HG03520 (cell line): ENCODE measurements at regions not wholly inside any gene's neighbourhood (a gene's known extent, or its start where the extent isn't known, plus 50 kb on each side); places are given as distances from the start of the nearest gene placed in this dataset.
"Not testable (repeated sequence)": the region's sequence is repeated elsewhere in the genome, so short reads cannot be mapped to it uniquely, and the experiment has no call there.

ENCODE experiments used
- ATAC-seq: cut with Tn5 transposase; IDR thresholded peaks from one replicate; pipeline ENCODE4 v1.9.1; 2021; ENCODE audit warnings: mild to moderate bottlenecking, moderate library complexity; ENCODE audit not compliant: unreplicated experiment

DNA sequence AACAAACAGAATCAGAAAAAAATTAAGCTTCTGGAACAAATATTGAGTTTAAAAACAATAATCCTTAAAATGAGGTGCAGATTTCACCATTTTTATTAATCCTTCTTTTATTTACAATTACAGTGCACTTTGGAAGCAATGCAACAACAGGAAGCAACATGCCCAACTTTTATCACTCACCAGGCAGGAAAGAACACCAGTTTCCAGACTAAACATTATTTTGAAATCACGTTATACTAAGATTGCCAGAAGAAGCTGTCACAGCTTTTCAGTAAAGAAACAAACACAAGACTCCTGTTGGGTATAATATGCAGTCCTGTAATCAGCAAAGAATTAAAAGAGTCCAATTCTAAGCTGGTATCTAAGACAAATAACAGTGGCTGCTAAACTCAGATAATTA lies 137.9 kb upstream of the ZC3H15 start:
- no peak for ATAC-seq

GRCh38 chr2:186349508-186349907 lies 136.6 kb upstream of the ZC3H15 start:
- peak; percentile 81 for ATAC-seq

DNA sequence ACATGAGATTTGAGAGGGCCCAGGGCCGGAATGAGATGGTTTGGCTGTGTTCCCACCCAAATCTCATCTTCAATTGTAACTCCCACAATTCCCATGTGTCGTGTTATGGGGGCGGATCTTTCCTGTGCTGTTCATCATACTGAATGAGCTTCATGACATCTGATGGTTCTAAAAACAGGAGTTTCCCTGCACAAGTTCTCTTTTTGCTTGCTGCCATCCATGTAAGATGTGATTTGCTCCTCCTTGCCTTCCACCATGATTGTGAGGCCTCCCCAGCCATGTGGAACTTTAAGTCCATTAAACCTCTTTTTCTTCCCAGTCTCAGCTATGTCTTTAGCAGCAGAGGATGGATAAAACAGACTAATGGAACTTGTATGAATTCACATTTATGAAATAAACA lies 131.9 kb upstream of the ZC3H15 start:
- ATAC-seq = not testable (repeated sequence)

GRCh38 chr2:186365406-186365805 lies 120.7 kb upstream of the ZC3H15 start:
- no peak for ATAC-seq

GRCh38 chr2:186379052-186379451 lies 107.0 kb upstream of the ZC3H15 start:
- ATAC-seq = no peak

GRCh38 chr2:186380805-186381204 lies 105.3 kb upstream of the ZC3H15 start:
- no peak for ATAC-seq

- ATAC-seq = no peak
Observed at GRCh38 chr2:186381573-186381972, 104.5 kb upstream of the ZC3H15 start.

- no peak for ATAC-seq
Observed at GRCh38 chr2:186382932-186383331, 103.1 kb upstream of the ZC3H15 start.

DNA sequence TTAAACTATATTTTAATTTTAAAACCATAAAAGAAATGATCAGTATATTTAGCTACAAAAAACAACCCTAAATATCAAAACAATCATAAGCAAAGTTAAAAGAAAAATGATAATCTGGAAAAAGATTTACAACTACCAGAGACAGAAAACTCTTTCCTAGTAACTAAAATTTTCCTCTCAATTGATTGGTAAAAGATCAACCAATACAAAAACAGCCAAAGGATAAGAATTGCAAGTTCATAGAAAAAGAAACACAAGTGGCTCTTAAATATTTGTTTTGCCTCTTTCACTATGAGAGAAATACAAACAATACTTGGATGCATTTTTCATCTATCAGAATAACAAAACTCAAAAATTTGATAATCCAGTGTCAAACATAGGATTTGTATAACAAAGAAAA lies 101.8 kb upstream of the ZC3H15 start:
- ATAC-seq = no peak

DNA sequence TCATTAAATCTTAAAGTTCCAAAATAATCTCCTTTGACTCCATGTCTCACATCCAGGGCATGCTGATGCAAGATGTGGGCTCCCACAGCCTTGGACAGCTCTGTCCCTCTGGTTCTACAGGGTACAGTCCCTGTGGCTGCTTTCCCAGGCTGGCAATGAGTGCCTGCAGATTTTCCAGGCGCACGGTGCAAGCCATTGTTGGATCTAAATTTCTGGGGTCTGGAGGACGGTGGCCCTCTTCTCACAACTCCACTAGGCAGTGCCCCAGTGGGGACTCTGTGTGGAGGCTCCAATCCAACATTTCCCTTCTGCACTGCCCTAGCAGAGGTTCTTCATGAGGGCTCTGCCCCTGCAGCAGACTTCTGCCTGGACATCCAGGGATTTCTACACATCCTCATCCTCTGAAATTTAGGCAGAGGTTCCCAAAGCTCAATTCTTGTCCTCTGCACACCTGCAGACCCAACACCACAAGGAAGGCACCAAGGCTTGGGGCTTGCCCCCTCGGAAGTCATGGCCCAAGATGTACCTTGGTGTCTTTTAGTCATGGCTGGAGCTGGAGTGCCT lies 100.3 kb upstream of the ZC3H15 start:
- not testable (repeated sequence) for ATAC-seq

GRCh38 chr2:186399082-186399644 lies 86.9 kb upstream of the ZC3H15 start:
- ATAC-seq = no peak

- no peak for ATAC-seq
Observed at GRCh38 chr2:186405842-186406241, 80.2 kb upstream of the ZC3H15 start.

GRCh38 chr2:186407611-186408010 lies 78.4 kb upstream of the ZC3H15 start:
- ATAC-seq = no peak

DNA sequence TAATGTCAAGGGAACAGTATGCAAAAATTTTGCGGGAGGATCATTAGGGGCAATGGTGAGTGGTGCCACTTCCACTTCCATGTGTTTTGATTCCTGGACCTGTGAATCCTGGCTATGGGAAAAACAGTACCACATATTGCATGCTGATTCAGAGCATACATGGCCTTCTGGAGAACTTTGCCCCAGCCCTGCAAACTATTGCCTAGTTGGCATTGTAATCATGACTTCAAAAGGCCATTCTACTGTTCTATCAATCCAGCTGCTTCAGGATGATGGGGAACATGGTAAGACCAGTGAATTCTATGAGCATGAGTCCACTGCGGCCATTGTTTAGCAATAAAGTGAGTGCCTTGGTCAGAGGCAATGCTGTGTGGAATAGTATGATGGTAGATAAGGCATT lies 75.3 kb upstream of the ZC3H15 start:
- no peak for ATAC-seq

DNA sequence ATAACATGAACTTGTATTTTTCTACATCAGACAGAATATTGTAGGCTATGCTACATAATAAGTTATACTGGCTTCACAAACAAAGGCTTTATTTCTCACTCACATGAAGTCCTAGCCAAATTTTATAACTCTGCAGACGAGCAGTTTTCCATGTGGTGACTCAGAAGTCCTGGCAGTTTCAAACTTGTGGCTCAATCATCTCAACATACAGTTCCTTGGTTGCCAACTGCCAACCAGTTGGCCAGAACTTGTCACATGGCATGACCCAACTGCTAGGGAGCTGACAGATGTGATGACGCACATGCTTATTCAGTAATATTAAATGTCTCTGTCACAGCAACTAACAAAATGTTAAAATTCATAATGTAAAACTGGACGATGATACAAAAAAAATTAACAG lies 63.8 kb upstream of the ZC3H15 start:
- ATAC-seq = no peak

DNA sequence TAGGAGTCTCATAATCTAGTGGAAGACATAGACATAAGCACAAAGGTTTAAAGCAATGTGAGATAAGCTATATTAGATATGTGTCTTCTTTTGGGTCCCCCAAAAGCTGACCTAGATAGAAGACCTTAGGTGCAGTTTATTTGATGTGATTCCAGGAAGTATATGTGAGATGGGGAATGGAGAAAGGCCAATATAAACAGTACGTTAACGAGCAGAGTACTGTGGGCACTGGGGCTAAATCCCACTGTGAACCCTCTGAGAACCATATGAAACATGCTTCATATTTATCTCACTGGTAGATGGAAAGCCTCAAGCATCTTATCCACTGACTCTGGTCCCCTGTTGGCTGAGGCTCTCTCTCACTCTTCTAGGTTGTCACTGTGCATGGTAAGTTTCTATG lies 62.6 kb upstream of the ZC3H15 start:
- ATAC-seq = no peak

DNA sequence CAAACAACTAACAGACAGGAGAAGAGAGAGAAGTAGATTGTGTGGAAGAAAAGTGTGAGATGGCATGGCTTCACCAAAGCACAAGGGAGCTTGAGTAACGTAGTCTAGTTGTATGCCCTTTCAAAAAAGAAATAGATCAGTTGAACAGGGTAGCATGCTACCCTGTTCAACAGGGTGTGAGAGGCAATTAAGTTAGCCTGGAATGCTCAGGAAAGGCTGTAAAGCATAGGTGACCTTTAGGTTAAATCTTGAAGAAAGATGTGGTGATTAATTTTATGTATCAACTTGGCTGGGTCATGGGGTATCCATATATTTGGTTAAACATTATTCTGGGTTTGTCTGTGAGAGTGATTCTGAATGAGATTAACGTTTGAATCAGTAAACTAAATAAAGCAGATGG lies 61.8 kb upstream of the ZC3H15 start:
- no peak for ATAC-seq

GRCh38 chr2:186425576-186425975 lies 60.5 kb upstream of the ZC3H15 start:
- no peak for ATAC-seq

DNA sequence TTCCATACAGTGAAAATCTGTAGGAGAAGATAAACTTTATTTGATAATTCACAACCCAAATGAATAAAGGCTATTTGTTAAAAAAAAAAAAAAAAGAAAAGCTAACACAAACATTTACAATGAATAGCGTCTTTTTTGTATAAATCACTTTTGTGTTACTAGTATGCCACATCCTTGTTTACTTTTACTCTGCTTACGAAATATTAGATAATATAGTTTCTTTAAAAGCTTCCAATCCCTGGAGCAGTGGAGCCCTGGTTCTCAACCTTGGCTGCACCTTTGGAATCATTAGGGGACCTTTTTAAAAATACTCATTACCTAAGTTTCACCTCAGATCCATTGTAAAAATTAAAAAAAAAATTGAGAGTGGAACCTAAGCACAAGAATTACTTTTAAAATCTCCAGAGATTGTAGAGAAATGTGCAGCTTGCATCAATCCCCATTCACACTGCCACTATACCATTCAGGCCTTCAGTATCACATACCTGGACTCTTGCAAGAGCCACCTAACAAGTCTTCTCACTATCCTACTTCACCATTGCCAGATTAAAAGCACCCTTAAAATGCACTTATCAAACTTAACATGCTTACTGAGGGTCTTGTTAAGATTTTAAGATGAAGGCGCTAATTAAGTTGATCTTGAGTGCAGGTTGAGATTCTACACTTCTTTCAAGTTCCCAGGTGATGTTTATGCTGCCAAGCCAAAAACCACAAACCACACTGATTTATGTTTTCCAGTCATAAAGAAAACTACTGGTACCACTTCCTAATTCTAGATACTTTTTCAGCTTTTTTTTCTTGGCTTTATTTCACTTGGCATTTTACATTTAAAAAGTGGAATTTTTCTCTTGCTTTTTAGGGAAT lies 59.7 kb upstream of the ZC3H15 start:
- peak; percentile 90 for ATAC-seq

DNA sequence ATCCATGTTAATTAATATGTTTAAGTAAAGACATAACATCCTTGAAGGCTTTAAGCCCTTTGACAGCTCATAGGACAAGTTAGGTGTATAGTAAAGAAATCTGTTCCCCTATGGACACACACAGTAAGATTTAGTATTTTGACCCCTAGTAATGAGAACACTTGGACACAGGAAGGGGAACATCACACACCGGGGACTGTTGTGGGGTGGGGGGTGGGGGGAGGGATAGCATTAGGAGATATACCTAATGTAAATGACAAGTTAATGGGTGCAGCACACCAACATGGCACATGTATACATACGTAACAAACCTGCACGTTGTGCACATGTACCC lies 59.1 kb upstream of the ZC3H15 start:
- peak; percentile 35 for ATAC-seq

DNA sequence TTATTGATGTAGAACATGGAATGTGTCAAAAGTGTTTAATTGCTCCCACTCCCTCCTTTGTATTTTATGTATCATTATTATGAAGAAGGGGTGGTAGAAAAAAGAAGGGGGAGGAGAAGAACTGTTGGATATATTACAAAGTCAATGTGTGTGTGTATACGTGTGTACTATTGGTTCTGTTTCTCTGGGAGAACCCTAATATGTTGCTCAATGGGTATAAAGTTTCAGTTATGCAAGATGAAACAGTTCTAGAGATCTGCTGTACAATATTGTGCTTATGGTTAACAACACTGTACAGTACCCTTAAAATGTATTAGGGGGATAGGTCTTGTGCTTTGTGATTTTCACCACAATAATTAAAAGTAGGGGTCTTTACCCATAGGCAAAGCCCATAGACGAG lies 58.1 kb upstream of the ZC3H15 start:
- ATAC-seq = no peak

DNA sequence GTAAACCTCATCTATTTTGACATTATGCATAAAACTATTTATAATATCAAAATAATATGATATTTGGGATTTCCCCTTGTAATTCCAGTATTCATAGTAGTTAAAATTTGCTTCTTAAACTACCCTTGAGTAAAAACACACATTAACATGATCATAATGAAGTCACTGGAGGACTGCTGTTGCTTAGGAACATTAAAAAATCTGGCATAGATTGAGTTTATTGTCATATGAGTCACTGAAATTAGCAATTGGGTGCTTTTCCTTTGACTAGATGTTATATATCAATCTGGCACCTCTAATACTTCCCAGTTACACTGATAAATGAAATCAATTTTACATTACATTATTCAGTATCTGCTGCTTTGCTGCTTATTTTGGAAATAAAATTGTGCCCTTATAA lies 57.0 kb upstream of the ZC3H15 start:
- no peak for ATAC-seq
